ENCODE measurements at regions not wholly inside any gene's neighbourhood (a gene's known extent, or its start where the extent isn't known, plus 50 kb on each side); places are given as distances from the start of the nearest gene placed in this dataset.

GRCh38 chr13:40137400-40137799 is 481.9 kb downstream of the COG6 start:
- Histone ChIP-seq H3K9me2 (replicated peaks; ENCODE audit: insufficient read depth) (no peaks in the 10 kb centered on the region), H2AFZ (no peak overlapping the region), H3K9me3 (ENCODE audit: low read depth) (no peaks in the 10 kb centered on the region), H3K4me3 (no peak overlapping the region), H3K27ac (no peak overlapping the region), H3K4me2 (no peak overlapping the region), H3K79me2 (no peaks in the 10 kb centered on the region), H3K36me3 (replicated peaks; ENCODE audit: insufficient read depth, low read depth) (no peaks in the 10 kb centered on the region), H3K27me3 (no peaks in the 10 kb centered on the region), H3K4me1 (ENCODE audit: insufficient read depth) (no peaks in the 10 kb centered on the region), H4K20me1 (ENCODE audit: insufficient read depth, poor library complexity, severe bottlenecking) (no peaks in the 10 kb centered on the region)
- 92% methylated on average over 6 of the region's 6 CpGs for WGBS (ENCODE audit: low lambda C conversion rate, missing lambda C conversion rate)
- TF ChIP-seq, protein P1, sequence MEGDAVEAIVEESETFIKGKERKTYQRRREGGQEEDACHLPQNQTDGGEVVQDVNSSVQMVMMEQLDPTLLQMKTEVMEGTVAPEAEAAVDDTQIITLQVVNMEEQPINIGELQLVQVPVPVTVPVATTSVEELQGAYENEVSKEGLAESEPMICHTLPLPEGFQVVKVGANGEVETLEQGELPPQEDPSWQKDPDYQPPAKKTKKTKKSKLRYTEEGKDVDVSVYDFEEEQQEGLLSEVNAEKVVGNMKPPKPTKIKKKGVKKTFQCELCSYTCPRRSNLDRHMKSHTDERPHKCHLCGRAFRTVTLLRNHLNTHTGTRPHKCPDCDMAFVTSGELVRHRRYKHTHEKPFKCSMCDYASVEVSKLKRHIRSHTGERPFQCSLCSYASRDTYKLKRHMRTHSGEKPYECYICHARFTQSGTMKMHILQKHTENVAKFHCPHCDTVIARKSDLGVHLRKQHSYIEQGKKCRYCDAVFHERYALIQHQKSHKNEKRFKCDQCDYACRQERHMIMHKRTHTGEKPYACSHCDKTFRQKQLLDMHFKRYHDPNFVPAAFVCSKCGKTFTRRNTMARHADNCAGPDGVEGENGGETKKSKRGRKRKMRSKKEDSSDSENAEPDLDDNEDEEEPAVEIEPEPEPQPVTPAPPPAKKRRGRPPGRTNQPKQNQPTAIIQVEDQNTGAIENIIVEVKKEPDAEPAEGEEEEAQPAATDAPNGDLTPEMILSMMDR (IDR thresholded peaks at IDR 0.05; ENCODE audit: poor library complexity), result no peak
- no peak for TF ChIP-seq EZH2 (IDR thresholded peaks at IDR 0.05; ENCODE audit: borderline replicate concordance)
- no peak for TF ChIP-seq EZH2phosphoT487 (IDR thresholded peaks at IDR 0.05; ENCODE audit: low read depth, severe bottlenecking, unreplicated experiment)
- no peak for DNase-seq (ENCODE audit: low spot score)

DNA sequence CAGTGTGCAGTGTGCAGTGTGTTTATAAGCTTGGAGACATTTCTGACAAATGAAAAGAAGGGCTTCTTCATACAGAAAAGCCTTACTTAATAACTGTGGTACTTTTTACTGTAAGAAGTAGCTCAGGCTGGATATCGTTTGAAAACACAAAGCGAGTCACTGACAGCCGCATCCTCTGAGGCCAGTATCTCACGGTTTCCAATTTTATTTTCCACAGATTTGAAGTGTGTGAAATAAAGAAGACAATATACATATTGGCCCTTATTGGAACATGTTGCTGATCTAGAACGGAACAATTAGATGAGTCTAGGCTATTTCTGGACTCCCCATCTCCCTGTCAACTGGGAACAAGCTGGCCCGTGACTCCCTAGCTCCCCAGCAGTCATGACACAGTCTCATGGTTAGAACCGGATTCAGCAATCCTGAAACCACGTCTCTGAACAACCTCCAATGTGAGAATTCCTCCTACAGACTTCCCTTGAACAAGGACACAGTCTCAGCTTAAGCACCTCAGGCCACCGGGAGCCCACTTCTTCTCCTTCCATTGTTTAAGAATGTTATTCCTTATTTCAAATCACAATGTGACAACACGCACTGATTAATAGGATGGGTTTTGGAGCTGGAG is 484.5 kb downstream of the COG6 start:
- no peak overlapping the region for H3K4me2 ChIP-seq
- WGBS (ENCODE audit: low lambda C conversion rate, missing lambda C conversion rate), result 81% methylated on average over 10 of the region's 10 CpGs

GRCh38 chr13:40141859-40142555 is 486.5 kb downstream of the COG6 start:
- no peaks in the 10 kb centered on the region for H3K9me3 ChIP-seq (ENCODE audit: low read depth)
- H3K27ac ChIP-seq, result no peak overlapping the region
- no peak overlapping the region for H3K4me2 ChIP-seq
- H3K79me2 ChIP-seq, result no peaks in the 10 kb centered on the region
- H4K20me1 ChIP-seq (ENCODE audit: insufficient read depth, poor library complexity, severe bottlenecking), result no peaks in the 10 kb centered on the region
- TF ChIP-seq, protein P1 (IDR thresholded peaks at IDR 0.05; ENCODE audit: poor library complexity), result no peak
- TF ChIP-seq EZH2phosphoT487 (IDR thresholded peaks at IDR 0.05; ENCODE audit: low read depth, severe bottlenecking, unreplicated experiment), result no peak
- TF ChIP-seq EZH2 (IDR thresholded peaks at IDR 0.05; ENCODE audit: borderline replicate concordance), result no peak
- WGBS (ENCODE audit: low lambda C conversion rate, missing lambda C conversion rate), result 81% methylated on average over 11 of the region's 11 CpGs
- H2AFZ ChIP-seq, result no peak overlapping the region
- no peaks in the 10 kb centered on the region for H3K27me3 ChIP-seq
- H3K36me3 ChIP-seq (replicated peaks; ENCODE audit: insufficient read depth, low read depth), result no peaks in the 10 kb centered on the region
- no peaks in the 10 kb centered on the region for H3K9me2 ChIP-seq (replicated peaks; ENCODE audit: insufficient read depth)
- DNase-seq (ENCODE audit: low spot score), result no peak
- H3K4me3 ChIP-seq, result no peak overlapping the region
- peaks cover 5% of the 10 kb centered on the region for H3K4me1 ChIP-seq (ENCODE audit: insufficient read depth)

More for the DNA sequence above, 484.5 kb downstream of the COG6 start:
- Histone ChIP-seq H2AFZ (no peak overlapping the region), H3K9me3 (ENCODE audit: low read depth) (no peaks in the 10 kb centered on the region), H3K4me3 (no peak overlapping the region), H3K4me1 (ENCODE audit: insufficient read depth) (no peaks in the 10 kb centered on the region), H3K27ac (no peak overlapping the region), H3K36me3 (replicated peaks; ENCODE audit: insufficient read depth, low read depth) (no peaks in the 10 kb centered on the region), H4K20me1 (ENCODE audit: insufficient read depth, poor library complexity, severe bottlenecking) (no peaks in the 10 kb centered on the region), H3K79me2 (no peaks in the 10 kb centered on the region), H3K9me2 (replicated peaks; ENCODE audit: insufficient read depth) (no peaks in the 10 kb centered on the region), H3K27me3 (no peaks in the 10 kb centered on the region)
- no peak for DNase-seq (ENCODE audit: low spot score)
- TF ChIP-seq, protein P1 (IDR thresholded peaks at IDR 0.05; ENCODE audit: poor library complexity), result no peak
- no peak for TF ChIP-seq EZH2 (IDR thresholded peaks at IDR 0.05; ENCODE audit: borderline replicate concordance)
- no peak for TF ChIP-seq EZH2phosphoT487 (IDR thresholded peaks at IDR 0.05; ENCODE audit: low read depth, severe bottlenecking, unreplicated experiment)
